Activated T-cell treated with anti-CD3 and anti-CD28 coated beads for 24 hours (primary cell): ENCODE measurements at regions not wholly inside any gene's neighbourhood (a gene's known extent, or its start where the extent isn't known, plus 50 kb on each side); places are given as distances from the start of the nearest gene placed in this dataset.

Source experiments
- DNase-seq: peaks from one replicate; pipeline ENCODE4 v3.0.0-alpha.2; 2020; ENCODE audit warnings: low read depth

GRCh38 chr5:56480705-56481427 is 247.7 kb upstream of the ANKRD55 start:
- DNase-seq, result no peak

- no peak for DNase-seq
Measured at GRCh38 chr5:56480078-56480704, 247.1 kb upstream of the ANKRD55 start.

GRCh38 chr5:56479696-56480077 is 246.6 kb upstream of the ANKRD55 start:
- DNase-seq, result no peak

- DNase-seq, result no peak
Measured at GRCh38 chr5:56479126-56479525, 246.0 kb upstream of the ANKRD55 start.

GRCh38 chr5:56478062-56478461 is 244.9 kb upstream of the ANKRD55 start:
- no peak for DNase-seq

GRCh38 chr5:56476487-56476856 is 243.3 kb upstream of the ANKRD55 start:
- DNase-seq, result no peak

GRCh38 chr5:56475689-56476486 is 242.8 kb upstream of the ANKRD55 start:
- DNase-seq, result no peak

GRCh38 chr5:56471707-56472106 is 238.6 kb upstream of the ANKRD55 start:
- DNase-seq, result no peak

GRCh38 chr5:56470007-56470406 is 236.9 kb upstream of the ANKRD55 start:
- no peak for DNase-seq

GRCh38 chr5:56468277-56468676 is 235.1 kb upstream of the ANKRD55 start:
- no peak for DNase-seq

GRCh38 chr5:56467176-56467717 is 234.1 kb upstream of the ANKRD55 start:
- DNase-seq, result no peak

GRCh38 chr5:56466136-56466816 is 233.1 kb upstream of the ANKRD55 start:
- DNase-seq, result no peak

- DNase-seq, result no peak
Measured at GRCh38 chr5:56465769-56466135, 232.6 kb upstream of the ANKRD55 start.

- no peak for DNase-seq
Measured at GRCh38 chr5:56464935-56465768, 232.0 kb upstream of the ANKRD55 start.

GRCh38 chr5:56463944-56464571 is 230.9 kb upstream of the ANKRD55 start:
- no peak for DNase-seq

GRCh38 chr5:56461584-56461983 is 228.5 kb upstream of the ANKRD55 start:
- no peak for DNase-seq

GRCh38 chr5:56460681-56461191 is 227.6 kb upstream of the ANKRD55 start:
- no peak for DNase-seq

- no peak for DNase-seq
Measured at GRCh38 chr5:56460195-56460546, 227.0 kb upstream of the ANKRD55 start.

- DNase-seq, result no peak
Measured at GRCh38 chr5:56459394-56460194, 226.5 kb upstream of the ANKRD55 start.
